Chondrocyte (in vitro differentiated cells): ENCODE measurements at regions not wholly inside any gene's neighbourhood (a gene's known extent, or its start where the extent isn't known, plus 50 kb on each side); places are given as distances from the start of the nearest gene placed in this dataset.

Experiments used
- DNase-seq: peaks from one replicate; pipeline ENCODE4 v3.0.0; 2021; ENCODE audit warnings: mixed read lengths, low spot score
- H3K27ac Mint-ChIP-seq: one replicate; pipeline ENCODE4 v1.8.0; 2021; ENCODE audit warnings: mild to moderate bottlenecking, moderate library complexity, mixed read lengths; ENCODE audit not compliant: unreplicated experiment
- H3K27me3 Mint-ChIP-seq: 2 replicates; pipeline ENCODE4 v1.8.0; 2021; ENCODE audit warnings: low read depth, mixed read lengths
- H3K36me3 Mint-ChIP-seq: 2 replicates; pipeline ENCODE4 v1.8.0; 2021; ENCODE audit warnings: low read depth, mixed read lengths
- H3K4me1 Mint-ChIP-seq: 2 replicates; pipeline ENCODE4 v1.8.0; 2021; ENCODE audit warnings: low read depth, mild to moderate bottlenecking, mixed read lengths
- H3K4me3 Mint-ChIP-seq: one replicate; pipeline ENCODE4 v1.8.0; 2021; ENCODE audit warnings: mild to moderate bottlenecking, moderate library complexity, mixed read lengths; ENCODE audit not compliant: unreplicated experiment
- H3K9me3 Mint-ChIP-seq: 2 replicates; pipeline ENCODE4 v1.8.0; 2021; ENCODE audit warnings: low read depth, mixed read lengths
- CTCF ChIP-seq: fragments of 200-600 bp; sonication (generic); IDR thresholded peaks from 2 replicates; pipeline ENCODE4 v1.5.0; 2021; ENCODE audit warnings: antibody characterized with exemption, mild to moderate bottlenecking, moderate library complexity

GRCh38 chr5:156272139-156272538, 54.8 kb upstream of the SGCD start:
- no peaks in the 10 kb centered on the region for H3K27me3 Mint-ChIP-seq

GRCh38 chr5:156273325-156273724, 53.6 kb upstream of the SGCD start:
- no peak overlapping the region for H3K4me3 Mint-ChIP-seq
- H3K9me3 Mint-ChIP-seq: peaks cover 12% of the 10 kb centered on the region
- peaks cover 3% of the 10 kb centered on the region for H3K4me1 Mint-ChIP-seq
- H3K36me3 Mint-ChIP-seq: no peaks in the 10 kb centered on the region
- no peak for DNase-seq
- H3K27me3 Mint-ChIP-seq: no peaks in the 10 kb centered on the region
- TF ChIP-seq CTCF: no peak
- no peak overlapping the region for H3K27ac Mint-ChIP-seq

More at GRCh38 chr5:156272139-156272538, 54.8 kb upstream of the SGCD start:
- Mint-ChIP-seq H3K27ac (no peak overlapping the region), H3K9me3 (peaks cover 12% of the 10 kb centered on the region), H3K36me3 (no peaks in the 10 kb centered on the region), H3K4me1 (peaks cover 3% of the 10 kb centered on the region), H3K4me3 (no peak overlapping the region)
- no peak for DNase-seq
- no peak for TF ChIP-seq CTCF

- no peak for DNase-seq
- no peak overlapping the region for H3K4me3 Mint-ChIP-seq
- H3K36me3 Mint-ChIP-seq: no peaks in the 10 kb centered on the region
- no peak overlapping the region for H3K27ac Mint-ChIP-seq
- peaks cover 12% of the 10 kb centered on the region for H3K9me3 Mint-ChIP-seq
- no peak for TF ChIP-seq CTCF
- H3K4me1 Mint-ChIP-seq: peaks cover 3% of the 10 kb centered on the region
- H3K27me3 Mint-ChIP-seq: no peaks in the 10 kb centered on the region
Measured at GRCh38 chr5:156274453-156274852, 52.5 kb upstream of the SGCD start.
